ENCODE measurements at regions not wholly inside any gene's neighbourhood (a gene's known extent, or its start where the extent isn't known, plus 50 kb on each side); places are given as distances from the start of the nearest gene placed in this dataset.
A peak's percentile ranks its signal among the peaks of the same experiment; 100 is the strongest.

GRCh38 chr6:6820641-6821238, 232.2 kb downstream of the LY86 start:
- H3K4me1 ChIP-seq (ENCODE audit: insufficient read depth, poor library complexity, severe bottlenecking), result peaks cover 25% of the 10 kb centered on the region
- no peaks in the 10 kb centered on the region for H3K36me3 ChIP-seq (ENCODE audit: low read depth)
- TF ChIP-seq, protein P1, sequence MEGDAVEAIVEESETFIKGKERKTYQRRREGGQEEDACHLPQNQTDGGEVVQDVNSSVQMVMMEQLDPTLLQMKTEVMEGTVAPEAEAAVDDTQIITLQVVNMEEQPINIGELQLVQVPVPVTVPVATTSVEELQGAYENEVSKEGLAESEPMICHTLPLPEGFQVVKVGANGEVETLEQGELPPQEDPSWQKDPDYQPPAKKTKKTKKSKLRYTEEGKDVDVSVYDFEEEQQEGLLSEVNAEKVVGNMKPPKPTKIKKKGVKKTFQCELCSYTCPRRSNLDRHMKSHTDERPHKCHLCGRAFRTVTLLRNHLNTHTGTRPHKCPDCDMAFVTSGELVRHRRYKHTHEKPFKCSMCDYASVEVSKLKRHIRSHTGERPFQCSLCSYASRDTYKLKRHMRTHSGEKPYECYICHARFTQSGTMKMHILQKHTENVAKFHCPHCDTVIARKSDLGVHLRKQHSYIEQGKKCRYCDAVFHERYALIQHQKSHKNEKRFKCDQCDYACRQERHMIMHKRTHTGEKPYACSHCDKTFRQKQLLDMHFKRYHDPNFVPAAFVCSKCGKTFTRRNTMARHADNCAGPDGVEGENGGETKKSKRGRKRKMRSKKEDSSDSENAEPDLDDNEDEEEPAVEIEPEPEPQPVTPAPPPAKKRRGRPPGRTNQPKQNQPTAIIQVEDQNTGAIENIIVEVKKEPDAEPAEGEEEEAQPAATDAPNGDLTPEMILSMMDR (IDR thresholded peaks at IDR 0.05; ENCODE audit: poor library complexity, severe bottlenecking), result no peak
- no peaks in the 10 kb centered on the region for H3K9me3 ChIP-seq (ENCODE audit: severe bottlenecking)
- no peak overlapping the region for H3K4me3 ChIP-seq (ENCODE audit: severe bottlenecking)
- ATAC-seq (ENCODE audit: low read depth) (peak; percentile 88), DNase-seq (ENCODE audit: low spot score) (peak; percentile 95)
- H3K27me3 ChIP-seq (ENCODE audit: insufficient read depth, poor library complexity, severe bottlenecking), result no peaks in the 10 kb centered on the region
- peak overlapping the region; percentile 88 for H3K27ac ChIP-seq (ENCODE audit: poor library complexity, severe bottlenecking)

DNA sequence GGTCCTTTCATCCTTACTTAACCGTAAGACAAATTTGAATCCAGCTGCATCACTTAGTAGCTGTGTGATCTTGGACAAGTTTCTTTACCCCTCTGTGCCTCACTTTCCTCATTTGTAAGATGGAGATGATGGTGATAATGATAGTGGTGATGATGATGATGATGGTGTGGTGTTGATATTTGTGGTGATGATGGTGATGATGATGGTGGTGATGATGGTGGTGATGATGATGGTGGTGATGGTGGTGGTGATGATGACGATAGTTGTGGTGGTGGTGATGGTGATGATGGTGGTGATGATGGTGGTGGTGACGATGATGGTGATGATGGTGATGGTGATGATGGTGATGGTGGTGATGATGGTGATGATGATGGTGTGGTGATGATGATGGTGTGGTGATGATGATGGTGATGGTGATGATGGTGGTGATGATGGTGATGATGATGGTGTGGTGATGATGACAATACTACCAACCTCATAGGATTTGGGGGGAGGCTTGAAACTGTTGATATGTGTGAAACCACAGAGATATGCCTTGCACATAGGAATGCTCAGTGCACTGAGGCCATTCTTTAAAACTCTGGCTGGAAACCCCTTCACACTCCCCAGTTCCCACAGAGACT, 233.2 kb downstream of the LY86 start:
- TF ChIP-seq, protein P1 (IDR thresholded peaks at IDR 0.05; ENCODE audit: poor library complexity, severe bottlenecking), result no peak
- no peak for ATAC-seq (ENCODE audit: low read depth)
- H3K27me3 ChIP-seq (ENCODE audit: insufficient read depth, poor library complexity, severe bottlenecking), result no peaks in the 10 kb centered on the region

GRCh38 chr6:6823030-6823429, 234.5 kb downstream of the LY86 start:
- H3K27ac ChIP-seq (ENCODE audit: poor library complexity, severe bottlenecking), result no peak overlapping the region

More for the DNA sequence above, 233.2 kb downstream of the LY86 start:
- Histone ChIP-seq H3K4me3 (ENCODE audit: severe bottlenecking) (no peak overlapping the region), H3K36me3 (ENCODE audit: low read depth) (no peaks in the 10 kb centered on the region), H3K27ac (ENCODE audit: poor library complexity, severe bottlenecking) (peak overlapping the region; percentile 88), H3K4me1 (ENCODE audit: insufficient read depth, poor library complexity, severe bottlenecking) (peaks cover 33% of the 10 kb centered on the region), H3K9me3 (ENCODE audit: severe bottlenecking) (no peaks in the 10 kb centered on the region)
- no peak for DNase-seq (ENCODE audit: low spot score)

DNA sequence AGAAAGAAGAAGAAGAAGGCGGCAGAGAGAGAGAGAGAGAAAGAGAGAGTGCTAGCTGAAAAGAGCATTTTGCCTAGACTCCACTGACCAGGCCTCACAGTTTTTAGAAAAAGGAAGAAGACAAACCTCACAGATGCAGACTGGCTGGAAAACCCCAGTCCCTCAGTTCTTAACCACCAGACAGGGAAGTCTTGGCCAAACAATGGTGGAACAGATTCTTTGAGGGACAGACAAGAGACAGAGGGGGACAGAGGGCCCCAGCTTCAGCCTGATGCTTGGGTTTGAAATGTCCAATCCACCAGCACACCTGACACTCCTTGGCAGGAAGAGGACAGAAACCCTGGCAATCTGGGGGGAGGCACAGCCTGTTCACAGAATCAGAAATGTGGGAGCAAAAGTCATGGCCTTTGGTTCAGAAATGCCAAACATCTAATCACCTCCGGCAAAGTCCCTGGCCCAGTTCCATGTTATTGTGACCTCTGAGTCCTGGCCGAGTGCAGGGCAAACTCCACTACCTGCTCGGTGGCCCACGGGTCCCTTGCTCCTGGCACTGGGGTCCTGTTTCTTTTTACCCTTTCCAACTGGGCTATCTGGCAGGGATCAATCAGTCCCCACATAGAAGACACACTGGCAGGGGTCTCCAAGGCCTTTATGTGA, 235.2 kb downstream of the LY86 start:
- no peaks in the 10 kb centered on the region for H3K36me3 ChIP-seq (ENCODE audit: low read depth)
- H3K27ac ChIP-seq (ENCODE audit: poor library complexity, severe bottlenecking), result no peak overlapping the region
- DNase-seq (ENCODE audit: low spot score) (no peak), ATAC-seq (ENCODE audit: low read depth) (no peak)
- peaks cover 36% of the 10 kb centered on the region for H3K4me1 ChIP-seq (ENCODE audit: insufficient read depth, poor library complexity, severe bottlenecking)
- H3K27me3 ChIP-seq (ENCODE audit: insufficient read depth, poor library complexity, severe bottlenecking), result no peaks in the 10 kb centered on the region
- TF ChIP-seq, protein P1 (IDR thresholded peaks at IDR 0.05; ENCODE audit: poor library complexity, severe bottlenecking), result no peak
- no peak overlapping the region for H3K4me3 ChIP-seq (ENCODE audit: severe bottlenecking)
- no peaks in the 10 kb centered on the region for H3K9me3 ChIP-seq (ENCODE audit: severe bottlenecking)

More at GRCh38 chr6:6823030-6823429, 234.5 kb downstream of the LY86 start:
- Histone ChIP-seq H3K4me3 (ENCODE audit: severe bottlenecking) (no peak overlapping the region), H3K4me1 (ENCODE audit: insufficient read depth, poor library complexity, severe bottlenecking) (peaks cover 36% of the 10 kb centered on the region), H3K36me3 (ENCODE audit: low read depth) (no peaks in the 10 kb centered on the region), H3K27me3 (ENCODE audit: insufficient read depth, poor library complexity, severe bottlenecking) (no peaks in the 10 kb centered on the region), H3K9me3 (ENCODE audit: severe bottlenecking) (no peaks in the 10 kb centered on the region)
- TF ChIP-seq, protein P1 (IDR thresholded peaks at IDR 0.05; ENCODE audit: poor library complexity, severe bottlenecking), result no peak
- ATAC-seq (ENCODE audit: low read depth) (no peak), DNase-seq (ENCODE audit: low spot score) (no peak)

Data from RWPE2 (cell line).